GM19463 (cell line): ENCODE measurements at regions not wholly inside any gene's neighbourhood (a gene's known extent, or its start where the extent isn't known, plus 50 kb on each side); places are given as distances from the start of the nearest gene placed in this dataset.
"Not testable (repeated sequence)": the region's sequence is repeated elsewhere in the genome, so short reads cannot be mapped to it uniquely, and the experiment has no call there.

Experiments used
- ATAC-seq: cut with Tn5 transposase; IDR thresholded peaks from one replicate; pipeline ENCODE4 v1.9.1; 2021; ENCODE audit warnings: mild to moderate bottlenecking, moderate library complexity; ENCODE audit not compliant: unreplicated experiment

DNA sequence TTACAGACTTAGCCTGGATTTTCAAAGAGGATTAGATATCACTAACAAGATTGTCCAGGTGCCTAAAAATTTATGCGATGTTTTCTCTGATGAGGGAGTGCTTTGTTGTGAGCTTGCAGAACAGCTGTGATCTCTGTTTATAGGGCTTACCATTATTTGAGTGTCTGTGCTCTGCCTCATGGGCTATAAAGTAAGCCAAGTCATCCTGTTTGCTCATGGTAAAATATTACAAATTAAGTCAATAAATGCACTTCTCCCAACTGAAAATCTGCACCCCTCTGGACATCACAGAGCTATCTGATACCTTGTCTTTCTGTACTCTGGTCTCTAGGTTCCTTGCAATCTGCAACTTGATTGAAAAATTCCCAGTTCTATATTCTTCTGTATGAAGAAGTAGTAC lies 293.4 kb upstream of the ACTBL2 start:
- ATAC-seq = no peak

- no peak for ATAC-seq
These were observed 291.8 kb upstream of the ACTBL2 start for GRCh38 chr5:57774439-57774838.

DNA sequence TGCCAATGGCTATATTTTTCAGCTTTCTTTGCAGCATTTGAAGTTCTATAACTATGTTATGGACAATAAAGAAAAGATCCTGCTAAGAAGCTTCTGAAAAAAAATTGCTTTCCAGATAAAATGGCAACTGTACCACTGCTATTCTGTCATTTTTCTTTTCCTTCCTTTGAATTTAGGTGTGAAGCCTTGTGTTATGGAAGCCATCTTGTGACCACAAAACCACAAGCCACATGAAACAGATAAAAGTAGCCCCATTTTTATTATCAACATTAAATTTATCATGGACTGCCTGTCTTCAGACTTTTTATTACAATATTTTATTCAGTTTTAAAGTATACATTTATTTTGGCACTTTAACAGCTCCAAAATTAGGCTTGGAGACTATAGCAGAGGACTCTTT lies 289.9 kb upstream of the ACTBL2 start:
- ATAC-seq = no peak

DNA sequence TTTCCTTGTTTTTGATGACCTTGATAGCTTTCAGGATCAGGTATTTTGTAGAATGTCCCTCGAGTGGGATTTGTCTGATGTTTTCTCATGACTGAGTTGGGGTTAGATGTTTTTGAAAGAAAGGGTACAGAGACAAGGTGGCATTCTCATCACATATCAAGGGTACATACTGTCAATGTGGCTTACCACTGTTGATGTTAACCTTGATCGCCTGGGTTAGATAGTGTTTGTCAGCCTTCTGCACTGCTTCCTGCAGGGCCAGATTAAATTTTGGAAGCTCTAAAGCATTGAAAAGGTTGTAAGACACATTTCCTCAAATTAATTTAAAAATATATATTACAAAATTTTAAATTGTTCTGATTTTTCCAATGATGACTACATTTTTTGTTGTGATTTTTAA lies 287.4 kb upstream of the ACTBL2 start:
- ATAC-seq = no peak

DNA sequence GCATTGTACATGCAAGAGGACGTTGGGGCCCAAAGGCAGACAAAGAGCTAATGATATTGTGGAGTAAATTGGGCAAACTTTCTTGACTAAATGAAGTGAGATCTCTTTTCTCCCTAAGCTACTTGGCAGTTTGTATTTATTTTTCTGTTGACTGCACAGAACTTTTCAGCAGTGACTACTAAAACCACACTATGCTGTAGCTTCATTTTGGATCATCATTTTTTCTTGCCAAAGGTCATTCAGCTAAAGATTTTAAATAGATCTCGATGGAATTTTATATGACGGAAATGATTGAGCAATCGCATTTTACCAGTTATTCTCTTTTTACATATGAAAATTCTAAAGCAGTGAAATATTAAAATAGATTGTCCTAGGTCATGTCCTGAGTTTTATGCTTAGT lies 286.1 kb upstream of the ACTBL2 start:
- ATAC-seq = no peak

- ATAC-seq = no peak
These were observed 282.0 kb upstream of the ACTBL2 start for GRCh38 chr5:57764479-57765089.

DNA sequence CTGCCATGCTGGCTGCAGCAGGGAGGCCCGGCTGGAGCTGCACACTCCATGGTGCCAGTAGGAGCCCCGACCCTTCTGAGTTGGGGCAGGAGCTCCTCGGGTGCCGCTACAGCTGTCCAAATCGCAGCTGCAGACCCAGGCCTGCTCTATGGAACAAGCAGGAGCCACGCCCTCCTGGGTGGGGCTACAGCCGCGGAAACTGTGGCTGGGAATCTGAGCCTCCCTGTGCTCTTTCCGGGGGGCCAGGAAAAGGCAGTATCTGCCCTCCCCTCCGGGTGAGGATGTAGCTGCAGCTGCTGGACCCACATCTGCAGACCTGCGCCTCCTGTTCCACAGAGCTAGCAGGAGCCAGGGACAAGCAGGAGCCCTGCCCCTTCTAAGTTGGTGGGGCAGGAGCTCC lies 278.9 kb upstream of the ACTBL2 start:
- ATAC-seq = no peak

- no peak for ATAC-seq
These were observed 272.0 kb upstream of the ACTBL2 start for GRCh38 chr5:57754616-57755015.

- ATAC-seq = no peak
These were observed 270.8 kb upstream of the ACTBL2 start for GRCh38 chr5:57753446-57753845.

DNA sequence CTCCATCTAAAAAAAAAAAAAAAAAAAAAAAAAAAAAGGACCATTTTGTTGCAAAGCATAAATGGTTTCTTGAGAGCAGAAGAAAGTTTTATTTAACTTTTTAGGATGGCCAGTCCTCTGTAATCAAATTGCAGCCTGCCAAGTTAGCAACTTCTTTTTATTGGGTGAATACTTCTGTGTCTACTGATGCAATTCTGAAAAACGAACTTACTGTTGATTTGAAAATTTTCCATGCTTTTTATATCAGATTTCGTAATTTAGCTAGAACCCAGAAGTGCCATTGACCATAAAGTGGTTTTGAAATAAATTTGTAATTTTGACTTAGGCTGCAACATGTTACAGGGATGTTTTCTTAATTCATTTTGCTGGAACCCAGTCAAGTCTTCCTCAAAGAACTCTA lies 269.1 kb upstream of the ACTBL2 start:
- ATAC-seq = no peak

GRCh38 chr5:57750891-57751290 lies 268.3 kb upstream of the ACTBL2 start:
- ATAC-seq = no peak

GRCh38 chr5:57750282-57750681 lies 267.7 kb upstream of the ACTBL2 start:
- no peak for ATAC-seq

- ATAC-seq = no peak
These were observed 266.8 kb upstream of the ACTBL2 start for GRCh38 chr5:57749396-57749795.

DNA sequence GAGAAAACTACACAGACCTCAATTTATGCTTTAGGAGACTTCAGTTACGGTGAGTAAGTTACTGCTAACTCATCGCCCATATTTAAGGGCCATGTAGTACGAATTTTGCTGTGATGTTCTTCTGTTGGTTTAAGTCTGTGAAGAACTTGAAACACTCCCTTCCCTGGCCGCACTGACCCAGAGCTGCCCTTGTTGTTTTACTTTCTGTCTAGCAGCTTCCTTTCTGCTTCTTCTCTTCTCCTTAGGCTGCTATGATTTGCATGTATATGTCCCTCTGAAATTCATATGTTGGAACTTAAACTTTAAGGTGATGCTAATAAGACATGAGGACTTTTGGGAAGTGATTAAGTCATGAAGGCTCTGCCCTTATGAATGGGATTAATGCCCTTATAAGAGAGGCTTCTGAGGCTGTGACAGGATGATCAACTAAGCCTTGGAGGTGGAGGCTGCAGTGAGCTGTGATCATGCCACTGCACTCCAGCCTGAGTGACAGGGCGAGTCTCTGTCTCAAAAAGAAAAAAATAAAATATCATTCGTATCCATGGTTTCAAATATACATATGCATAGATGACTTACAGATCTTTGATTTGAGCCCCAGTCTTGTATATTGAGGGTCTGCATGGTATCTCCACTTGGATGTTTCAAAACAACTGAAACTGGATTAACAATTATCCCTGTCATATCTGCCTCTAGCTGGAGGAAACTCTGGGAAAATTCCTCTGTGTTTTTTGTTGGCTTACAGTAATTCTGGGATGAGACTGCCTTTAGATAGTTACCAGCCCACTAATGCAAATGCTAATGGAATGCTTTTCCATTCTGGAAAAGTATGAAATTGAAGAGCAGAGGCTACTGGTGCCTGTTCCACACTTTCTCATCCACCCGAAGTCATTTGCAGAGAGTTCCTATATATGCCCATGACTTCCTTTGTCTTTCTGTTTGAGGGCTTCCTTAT lies 263.4 kb upstream of the ACTBL2 start:
- ATAC-seq = no peak

DNA sequence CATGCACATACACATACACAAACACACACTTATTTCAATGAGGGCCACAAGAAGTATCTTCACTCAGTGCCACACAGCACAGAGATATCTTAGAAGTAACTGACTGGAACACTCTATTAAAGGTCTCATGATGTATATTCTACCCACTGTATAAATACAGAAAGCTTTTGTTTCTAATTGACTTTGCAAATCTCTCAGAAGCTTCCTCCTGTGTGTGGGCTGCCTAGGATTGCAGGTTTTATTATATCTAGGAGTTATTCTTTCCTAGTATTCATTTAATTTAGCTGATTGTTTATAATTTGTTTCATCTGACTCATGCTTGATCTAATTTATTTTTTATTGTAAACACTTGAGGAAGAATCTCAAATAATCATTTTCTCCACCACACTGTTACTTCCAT lies 262.4 kb upstream of the ACTBL2 start:
- no peak for ATAC-seq

GRCh38 chr5:57741336-57741735 lies 258.7 kb upstream of the ACTBL2 start:
- ATAC-seq = no peak

DNA sequence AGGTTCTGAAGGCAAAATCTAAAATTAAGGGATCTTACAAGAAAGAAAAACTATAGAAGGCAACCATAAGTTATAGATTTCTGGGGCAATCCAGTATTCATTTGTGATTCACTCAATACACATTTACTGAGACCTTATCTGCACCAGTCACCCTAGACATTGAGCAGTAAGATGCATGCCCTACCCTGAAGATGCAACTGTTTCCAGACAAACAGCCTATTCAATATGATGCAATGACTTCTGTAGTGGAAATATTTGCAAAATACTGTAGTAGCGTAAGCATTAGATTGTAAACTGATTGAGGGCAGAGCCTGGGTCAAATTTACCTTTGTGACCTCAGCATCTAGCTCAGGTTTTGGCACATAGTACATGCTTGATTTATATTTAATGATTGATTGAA lies 256.2 kb upstream of the ACTBL2 start:
- no peak for ATAC-seq

DNA sequence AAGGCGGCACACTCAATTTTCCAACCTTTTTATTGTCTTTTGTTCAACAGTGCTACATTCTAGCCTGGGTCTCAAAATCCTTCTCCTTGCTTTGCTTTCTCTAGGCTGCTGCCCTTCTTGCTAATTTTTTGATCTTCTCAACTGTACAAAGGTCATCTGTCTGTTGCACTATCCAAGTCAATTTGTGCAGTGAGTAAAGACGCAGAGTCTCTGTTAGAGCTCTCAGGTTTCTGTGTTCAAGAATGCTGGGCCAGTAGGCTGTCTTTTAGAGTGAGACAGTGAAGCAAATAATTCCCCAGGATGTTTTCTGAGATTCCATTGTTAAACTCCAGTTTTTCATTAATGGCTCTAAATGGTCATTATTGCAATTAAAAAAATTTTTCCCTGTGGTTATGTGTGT lies 255.7 kb upstream of the ACTBL2 start:
- ATAC-seq = no peak

- ATAC-seq = no peak
These were observed 254.1 kb upstream of the ACTBL2 start for GRCh38 chr5:57736716-57737115.

- not testable (repeated sequence) for ATAC-seq
These were observed 252.9 kb upstream of the ACTBL2 start for GRCh38 chr5:57735279-57736153.

DNA sequence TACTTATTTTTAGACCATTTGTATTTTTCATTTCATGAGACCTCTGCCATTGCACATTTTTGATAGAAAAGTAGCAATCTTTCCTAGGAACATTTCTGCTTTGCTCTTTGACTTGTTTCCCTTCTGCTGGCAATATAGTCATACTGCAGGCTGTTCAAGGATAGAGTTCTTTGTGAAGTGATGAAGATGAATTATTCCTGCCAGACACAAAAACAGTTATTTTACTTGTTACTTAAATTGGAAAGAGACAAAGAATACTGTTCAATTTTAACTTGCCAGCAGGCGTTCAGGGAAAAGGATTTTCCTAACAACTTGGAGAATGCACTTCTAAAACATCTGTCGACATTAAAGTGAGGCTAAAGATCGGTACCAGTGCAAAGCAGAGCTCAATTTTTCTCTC lies 251.7 kb upstream of the ACTBL2 start:
- no peak for ATAC-seq
